HUES6 (cell line): ENCODE measurements at regions not wholly inside any gene's neighbourhood (a gene's known extent, or its start where the extent isn't known, plus 50 kb on each side); places are given as distances from the start of the nearest gene placed in this dataset.

Experiments used
- H3K27ac ChIP-seq: 2 replicates; pipeline ENCODE4 v1.7.0; 2013; ENCODE audit warnings: low read depth, mild to moderate bottlenecking, low read length, inconsistent platforms
- H3K27me3 ChIP-seq: 2 replicates; pipeline ENCODE4 v1.6.1; 2013; ENCODE audit warnings: low read length; ENCODE audit not compliant: control insufficient read depth, insufficient read depth
- H3K36me3 ChIP-seq: 2 replicates; pipeline ENCODE4 v1.6.1; 2013; ENCODE audit warnings: low read length; ENCODE audit not compliant: control insufficient read depth, insufficient read depth
- H3K4me1 ChIP-seq: 2 replicates; pipeline ENCODE4 v1.6.1; 2013; ENCODE audit warnings: low read length; ENCODE audit not compliant: control insufficient read depth, insufficient read depth
- H3K4me3 ChIP-seq: 2 replicates; pipeline ENCODE4 v1.5.1; 2013; ENCODE audit warnings: low read depth, low read length
- H3K9ac ChIP-seq: one replicate; pipeline ENCODE4 v1.6.1; 2013; ENCODE audit warnings: mild to moderate bottlenecking, low read length
- H3K9me3 ChIP-seq: 2 replicates; pipeline ENCODE4 v1.6.1; 2013; ENCODE audit warnings: low read depth, low read length; ENCODE audit not compliant: control insufficient read depth, insufficient read depth

GRCh38 chr11:128407962-128408361 is 179.4 kb downstream of the ETS1 start:
- H3K27me3 ChIP-seq: no peaks in the 10 kb centered on the region
- no peak overlapping the region for H3K9ac ChIP-seq
- H3K36me3 ChIP-seq: no peaks in the 10 kb centered on the region
- H3K4me1 ChIP-seq: no peaks in the 10 kb centered on the region
- H3K4me3 ChIP-seq: no peak overlapping the region
- H3K27ac ChIP-seq: no peak overlapping the region
- no peaks in the 10 kb centered on the region for H3K9me3 ChIP-seq

DNA sequence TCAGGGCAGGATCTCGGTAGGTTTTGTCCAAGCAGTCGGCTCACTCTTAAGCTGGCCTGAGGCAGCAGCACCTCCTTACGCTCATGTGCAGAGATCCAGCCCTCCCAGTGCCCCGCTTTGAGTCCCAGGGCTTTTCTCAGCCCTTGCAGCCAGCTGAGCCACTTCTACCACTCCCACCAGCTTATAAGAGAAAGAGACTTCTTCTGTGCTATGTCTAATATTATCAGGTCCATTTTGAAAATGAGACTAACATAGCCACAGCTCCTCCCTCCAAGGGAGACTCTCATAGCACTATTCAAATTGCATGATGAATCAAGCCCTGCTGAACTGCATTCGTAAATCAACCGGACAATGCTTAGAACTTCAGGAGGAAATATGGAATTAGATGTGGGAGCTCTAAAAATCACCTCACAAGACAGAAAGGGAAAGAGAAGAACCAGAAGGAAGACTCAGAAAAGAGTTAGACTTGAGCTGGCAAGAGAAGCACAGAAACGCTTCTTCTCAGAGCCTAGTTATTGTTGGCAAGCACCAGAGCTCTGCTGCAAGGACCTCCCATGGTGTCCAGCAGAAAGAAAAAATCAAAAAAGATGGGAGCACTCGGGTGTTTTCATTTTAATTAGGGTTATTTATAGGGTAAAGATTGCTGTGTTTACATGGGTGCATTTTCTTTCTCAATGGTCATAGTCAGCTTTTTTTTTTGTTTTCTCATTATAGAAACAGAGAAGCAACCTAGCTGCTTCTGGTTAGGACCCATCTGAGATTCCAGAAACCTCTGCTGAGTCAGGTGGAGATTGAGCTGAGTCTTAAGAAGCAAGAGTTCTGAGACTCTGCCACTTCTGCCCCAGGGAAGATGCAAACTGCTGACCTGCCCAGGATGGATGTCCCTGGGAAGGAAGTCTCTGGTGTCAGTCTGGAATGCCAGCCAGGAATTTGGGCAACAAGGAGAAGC is 181.4 kb downstream of the ETS1 start:
- no peak overlapping the region for H3K4me3 ChIP-seq
- H3K9ac ChIP-seq: no peak overlapping the region
- H3K27ac ChIP-seq: no peak overlapping the region

DNA sequence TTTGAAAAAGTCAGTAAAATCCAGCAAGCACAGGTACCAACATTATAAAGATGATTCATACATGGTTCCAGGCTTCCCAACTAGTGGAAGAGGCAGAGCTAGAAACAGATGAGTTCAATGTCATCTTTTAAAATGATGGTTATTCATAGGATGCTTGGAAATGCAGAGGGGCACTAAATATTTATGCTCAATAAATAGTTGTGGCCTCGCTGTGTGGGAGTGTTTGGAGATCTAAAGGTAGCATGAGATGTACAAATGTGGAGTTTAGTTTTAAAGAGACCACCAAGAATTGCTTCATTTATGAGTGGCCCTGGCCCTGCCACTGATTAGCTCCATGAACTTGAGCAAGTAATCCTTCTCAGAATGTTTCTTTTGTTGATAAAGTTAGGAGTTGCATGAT is 182.2 kb downstream of the ETS1 start:
- Histone ChIP-seq H3K9ac (no peak overlapping the region), H3K27me3 (no peaks in the 10 kb centered on the region), H3K36me3 (no peaks in the 10 kb centered on the region), H3K4me1 (no peaks in the 10 kb centered on the region), H3K9me3 (no peaks in the 10 kb centered on the region), H3K27ac (no peak overlapping the region), H3K4me3 (no peak overlapping the region)

More for the DNA sequence above, 181.4 kb downstream of the ETS1 start:
- H3K4me1 ChIP-seq: no peaks in the 10 kb centered on the region
- no peaks in the 10 kb centered on the region for H3K9me3 ChIP-seq
- H3K27me3 ChIP-seq: no peaks in the 10 kb centered on the region
- H3K36me3 ChIP-seq: no peaks in the 10 kb centered on the region

GRCh38 chr11:128404437-128404836 is 182.9 kb downstream of the ETS1 start:
- Histone ChIP-seq H3K4me1 (no peaks in the 10 kb centered on the region), H3K27me3 (no peaks in the 10 kb centered on the region), H3K9ac (no peak overlapping the region), H3K36me3 (no peaks in the 10 kb centered on the region), H3K27ac (no peak overlapping the region), H3K4me3 (no peak overlapping the region), H3K9me3 (no peaks in the 10 kb centered on the region)

GRCh38 chr11:128400382-128401203 is 186.8 kb downstream of the ETS1 start:
- no peak overlapping the region for H3K4me3 ChIP-seq
- H3K9me3 ChIP-seq: no peaks in the 10 kb centered on the region
- H3K27ac ChIP-seq: no peak overlapping the region
- no peaks in the 10 kb centered on the region for H3K4me1 ChIP-seq
- H3K36me3 ChIP-seq: no peaks in the 10 kb centered on the region
- H3K27me3 ChIP-seq: no peaks in the 10 kb centered on the region
- no peak overlapping the region for H3K9ac ChIP-seq

DNA sequence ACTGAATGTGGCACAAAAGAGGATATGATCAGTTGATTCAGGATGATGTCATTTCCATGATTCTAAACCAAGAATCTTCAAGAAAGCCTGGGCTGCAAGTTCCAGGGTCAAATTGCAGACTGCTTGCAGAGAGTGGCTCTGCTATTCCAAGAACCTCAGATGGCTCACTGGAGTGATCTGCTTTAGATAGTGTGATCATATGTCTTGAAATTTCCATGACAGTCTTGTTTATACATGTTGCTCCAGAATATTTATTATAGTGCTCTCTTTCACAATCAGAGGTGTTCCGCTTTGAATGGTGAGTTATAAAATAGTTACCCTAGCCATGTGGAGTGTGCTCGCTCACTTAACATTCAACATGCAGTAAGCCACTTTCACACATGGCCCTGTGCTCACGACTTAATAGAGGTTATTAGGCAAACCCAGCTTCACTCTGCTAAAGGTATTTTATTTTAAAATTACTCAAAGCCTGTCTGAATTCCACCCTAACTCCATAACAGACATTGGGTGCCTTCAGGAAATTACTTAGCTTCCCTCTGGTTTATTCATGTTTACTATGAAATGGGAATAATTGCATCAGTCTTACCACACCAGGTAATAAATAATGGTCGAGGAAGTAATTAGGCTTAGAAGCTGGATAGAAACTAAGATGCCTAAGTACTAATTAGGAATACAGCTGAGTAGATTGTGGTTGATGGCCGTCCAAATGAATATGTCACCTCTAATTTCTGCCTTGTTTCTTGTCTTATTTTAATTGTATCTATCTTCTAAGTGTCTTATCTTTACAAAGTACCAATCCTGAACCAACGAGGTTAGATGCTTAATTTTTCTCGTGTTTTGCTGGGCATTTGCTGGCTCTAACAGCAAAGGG is 187.9 kb downstream of the ETS1 start:
- no peaks in the 10 kb centered on the region for H3K9me3 ChIP-seq
- H3K9ac ChIP-seq: no peak overlapping the region
- H3K27ac ChIP-seq: no peak overlapping the region
- no peaks in the 10 kb centered on the region for H3K4me1 ChIP-seq
- no peaks in the 10 kb centered on the region for H3K27me3 ChIP-seq
- H3K36me3 ChIP-seq: no peaks in the 10 kb centered on the region
- H3K4me3 ChIP-seq: no peak overlapping the region

GRCh38 chr11:128398517-128399250 is 188.7 kb downstream of the ETS1 start:
- Histone ChIP-seq H3K27ac (no peak overlapping the region), H3K4me3 (no peak overlapping the region), H3K27me3 (no peaks in the 10 kb centered on the region), H3K9me3 (no peaks in the 10 kb centered on the region), H3K4me1 (no peaks in the 10 kb centered on the region), H3K36me3 (no peaks in the 10 kb centered on the region), H3K9ac (no peak overlapping the region)

- Histone ChIP-seq H3K9me3 (no peaks in the 10 kb centered on the region), H3K4me1 (no peaks in the 10 kb centered on the region), H3K27ac (no peak overlapping the region), H3K4me3 (no peak overlapping the region), H3K27me3 (no peaks in the 10 kb centered on the region), H3K9ac (no peak overlapping the region), H3K36me3 (no peaks in the 10 kb centered on the region)
These were observed 190.0 kb downstream of the ETS1 start for GRCh38 chr11:128397362-128397761.

GRCh38 chr11:128394431-128395089 is 192.8 kb downstream of the ETS1 start:
- H3K4me3 ChIP-seq: no peak overlapping the region
- no peaks in the 10 kb centered on the region for H3K27me3 ChIP-seq
- H3K9me3 ChIP-seq: no peaks in the 10 kb centered on the region
- no peaks in the 10 kb centered on the region for H3K36me3 ChIP-seq
- no peaks in the 10 kb centered on the region for H3K4me1 ChIP-seq
- H3K27ac ChIP-seq: no peak overlapping the region
- no peak overlapping the region for H3K9ac ChIP-seq

GRCh38 chr11:128392259-128392658 is 195.1 kb downstream of the ETS1 start:
- H3K27ac ChIP-seq: no peak overlapping the region
- no peaks in the 10 kb centered on the region for H3K9me3 ChIP-seq
- H3K27me3 ChIP-seq: no peaks in the 10 kb centered on the region
- no peak overlapping the region for H3K9ac ChIP-seq
- H3K4me3 ChIP-seq: no peak overlapping the region
- no peaks in the 10 kb centered on the region for H3K36me3 ChIP-seq
- peaks cover 4% of the 10 kb centered on the region; the same call in 1 of the 2 replicates for H3K4me1 ChIP-seq
